Fibroblast of the aortic adventitia (primary cell): ENCODE measurements at regions not wholly inside any gene's neighbourhood (a gene's known extent, or its start where the extent isn't known, plus 50 kb on each side); places are given as distances from the start of the nearest gene placed in this dataset.

Experiments
- DNase-seq: peaks from one replicate; pipeline ENCODE4 v3.0.0-alpha.2; 2010; ENCODE audit warnings: low read depth
- H3K4me3 ChIP-seq: 2 replicates; pipeline ENCODE4 v1.5.1; 2011; ENCODE audit warnings: low read depth, mild to moderate bottlenecking, control low read depth, low read length, moderate library complexity
- CTCF ChIP-seq: IDR thresholded peaks from 2 replicates; pipeline ENCODE4 v1.5.1; 2011; ENCODE audit warnings: mild to moderate bottlenecking, low read length, control low read depth, inconsistent platforms; ENCODE audit not compliant: insufficient read depth

GRCh38 chr7:85972504-85973141 lies 671.1 kb upstream of the GRM3 start:
- no peak for DNase-seq
- TF ChIP-seq CTCF = no peak

GRCh38 chr7:85954961-85955360 lies 688.7 kb upstream of the GRM3 start:
- no peak for DNase-seq
- TF ChIP-seq CTCF = no peak
- H3K4me3 ChIP-seq = no peak overlapping the region

More at GRCh38 chr7:85972504-85973141, 671.1 kb upstream of the GRM3 start:
- H3K4me3 ChIP-seq = no peak overlapping the region

- DNase-seq = no peak
- TF ChIP-seq CTCF = no peak
- H3K4me3 ChIP-seq = no peak overlapping the region
These were observed 692.8 kb upstream of the GRM3 start for GRCh38 chr7:85950871-85951270.

- no peak for DNase-seq
- TF ChIP-seq CTCF = no peak
- no peak overlapping the region for H3K4me3 ChIP-seq
These were observed 693.3 kb upstream of the GRM3 start for GRCh38 chr7:85950418-85950817.

- H3K4me3 ChIP-seq = no peak overlapping the region
- no peak for TF ChIP-seq CTCF
- no peak for DNase-seq
These were observed 695.9 kb upstream of the GRM3 start for GRCh38 chr7:85947767-85948166.

DNA sequence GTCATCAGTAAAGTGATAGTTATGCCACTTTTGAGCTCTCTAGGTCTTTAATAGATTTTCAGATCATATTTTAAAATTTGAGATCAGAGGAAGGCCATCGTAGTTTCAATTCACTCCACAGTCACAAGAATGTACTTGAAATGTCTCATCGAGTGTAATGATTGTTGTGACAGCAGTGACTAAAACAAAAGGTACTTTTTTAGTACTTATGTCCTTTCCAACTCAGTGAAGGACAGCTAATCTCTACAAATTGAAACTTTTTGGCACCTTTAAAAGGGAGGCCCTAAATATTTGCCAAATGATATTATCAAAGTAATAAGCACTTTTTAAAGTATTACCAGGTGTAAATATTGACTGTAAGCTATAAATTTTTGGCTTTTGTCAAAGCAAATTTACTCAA lies 702.9 kb upstream of the GRM3 start:
- no peak for DNase-seq
- H3K4me3 ChIP-seq = no peak overlapping the region
- no peak for TF ChIP-seq CTCF

GRCh38 chr7:85931919-85932318 lies 711.8 kb upstream of the GRM3 start:
- no peak for DNase-seq
- TF ChIP-seq CTCF = no peak
- H3K4me3 ChIP-seq = no peak overlapping the region
